ENCODE measurements at regions not wholly inside any gene's neighbourhood (a gene's known extent, or its start where the extent isn't known, plus 50 kb on each side); places are given as distances from the start of the nearest gene placed in this dataset.
"Not testable (repeated sequence)": the region's sequence is repeated elsewhere in the genome, so short reads cannot be mapped to it uniquely, and the experiment has no call there.

- not testable (repeated sequence) for TF ChIP-seq CTCF, POLR2AphosphoS5 (IDR thresholded peaks at IDR 0.05)
Observed at GRCh38 chr14:103192861-103193260, 69.6 kb downstream of the TNFAIP2 start.
